GM12878 (cell line): ENCODE measurements at regions not wholly inside any gene's neighbourhood (a gene's known extent, or its start where the extent isn't known, plus 50 kb on each side); places are given as distances from the start of the nearest gene placed in this dataset.

Source experiments
- ATAC-seq: fragments of 200-7000 bp; cut with Tn5 transposase; 3 replicates; pipeline ENCODE4 v1.9.1; 2020; ENCODE audit warnings: mild to moderate bottlenecking, moderate library complexity
- BruUV-seq: library from RNA; stranded (reverse); fragments of 400-500 nt; replicated peaks from 2 replicates; lab custom pipeline; 2021; lab: Mats Ljungman, UMichigan
- CTCF ChIA-PET: fragments of 300-600 bp; sonication (Branson Sonifier 250); formaldehyde crosslinking; extraction: SDS; loops from one replicate; lab custom pipeline; 2021; ENCODE audit warnings: inconsistent platforms; lab: Yijun Ruan, JAX
- POLR2A ChIA-PET: fragments of 350-600 bp; formaldehyde crosslinking; extraction: SDS; loops from one replicate; lab custom pipeline; 2021; ENCODE audit warnings: inconsistent platforms; lab: Charles Lee
- RAD21 ChIA-PET: fragments of 300-600 bp; sonication (Branson Sonifier 250); formaldehyde crosslinking; loops from one replicate; lab custom pipeline; 2023; ENCODE audit warnings: antibody characterized with exemption; ENCODE audit not compliant: unreplicated experiment; lab: Charles Lee
- SMC1A ChIA-PET: fragments of 300-600 bp; sonication (Branson Sonifier 250); formaldehyde crosslinking; loops from one replicate; lab custom pipeline; 2023; ENCODE audit not compliant: unreplicated experiment, uncharacterized antibody; lab: Charles Lee
- DNase-seq: peaks from one replicate; pipeline ENCODE4 v3.0.0-alpha.2; 2011; ENCODE audit warnings: low read depth, low spot score
- FAIRE-seq: peaks from 3 replicates; lab custom pipeline; 2011; peaks lifted over from hg19 to GRCh38; lab: Jason Lieb, UNC
- H2AFZ ChIP-seq: 2 replicates; pipeline ENCODE4 v1.6.0; 2011; ENCODE audit warnings: low read depth, low read length, control low read depth; ENCODE audit not compliant: control insufficient read depth
- H3K27ac ChIP-seq: 2 replicates; pipeline ENCODE4 v1.5.1; 2011; ENCODE audit warnings: control low read depth; ENCODE audit not compliant: control insufficient read depth, insufficient read depth
- H3K27me3 ChIP-seq, 2 experiments: replicated peaks in 1 of 2; 2 replicates each; pipeline versions ENCODE4 v1.6.0 to v1.6.1; 2011; ENCODE audit warnings: low read length in 1 of 2; ENCODE audit not compliant: control insufficient read depth in 2 of 2, insufficient read depth in 2 of 2
- H3K36me3 ChIP-seq, 2 experiments: 2 replicates each; pipeline ENCODE4 v1.5.1; 2011; ENCODE audit warnings: low read length in 1 of 2; ENCODE audit not compliant: control insufficient read depth in 2 of 2, insufficient read depth in 2 of 2
- H3K4me1 ChIP-seq: 2 replicates; pipeline ENCODE4 v1.6.1; 2011; ENCODE audit warnings: mild to moderate bottlenecking, low read length, moderate library complexity, mixed read lengths; ENCODE audit not compliant: control insufficient read depth, insufficient read depth
- H3K4me2 ChIP-seq: 2 replicates; pipeline ENCODE4 v1.6.0; 2011; ENCODE audit warnings: control low read depth; ENCODE audit not compliant: control insufficient read depth, insufficient read depth
- H3K4me3 ChIP-seq: fragments of 200-600 bp; sonication (generic); 2 replicates; pipeline ENCODE4 v1.5.1; 2016
- H3K79me2 ChIP-seq: 2 replicates; pipeline ENCODE4 v1.6.0; 2011; ENCODE audit warnings: low read length; ENCODE audit not compliant: control insufficient read depth, insufficient read depth
- H3K9ac ChIP-seq: 2 replicates; pipeline ENCODE4 v1.8.0; 2011; ENCODE audit warnings: low read length, control low read depth, mixed read lengths; ENCODE audit not compliant: control insufficient read depth, insufficient read depth
- H3K9me3 ChIP-seq: replicated peaks from 3 replicates; pipeline ENCODE4 v1.5.1; 2011; ENCODE audit warnings: mild to moderate bottlenecking, low read length; ENCODE audit not compliant: control insufficient read depth, insufficient read depth
- H4K20me1 ChIP-seq: 2 replicates; pipeline ENCODE4 v1.6.0; 2011; ENCODE audit not compliant: control insufficient read depth, insufficient read depth
- E4F1 ChIP-seq: fragments of 450-650 bp; IDR thresholded peaks from 2 replicates; pipeline ENCODE4 v1.6.1; 2018; ENCODE audit warnings: borderline replicate concordance, mild to moderate bottlenecking; ENCODE audit not compliant: partially characterized antibody
- ESRRA ChIP-seq: IDR thresholded peaks from 2 replicates; pipeline ENCODE4 v1.6.1; 2012; ENCODE audit warnings: mild to moderate bottlenecking, low read length, improper control_type of control experiment
- GATAD2B ChIP-seq: fragments of 450-650 bp; conservative IDR thresholded peaks from 2 replicates; pipeline ENCODE4 v1.6.1; 2017; ENCODE audit warnings: low read depth, mild to moderate bottlenecking, moderate library complexity
- JUNB ChIP-seq: IDR thresholded peaks from 2 replicates; pipeline ENCODE4 v1.6.1; 2016; ENCODE audit warnings: antibody characterized with exemption, mild to moderate bottlenecking
- NR2F1 ChIP-seq: fragments of 450-650 bp; conservative IDR thresholded peaks from 2 replicates; pipeline ENCODE4 v1.6.1; 2017; ENCODE audit warnings: mild to moderate bottlenecking
- PML ChIP-seq: IDR thresholded peaks from 2 replicates; pipeline ENCODE4 v1.6.1; 2012; ENCODE audit warnings: low read length, inconsistent platforms
- SMARCA5 ChIP-seq: fragments of 450-650 bp; IDR thresholded peaks from 2 replicates; pipeline ENCODE4 v1.6.1; 2017; ENCODE audit warnings: mild to moderate bottlenecking
- SP1 ChIP-seq: IDR thresholded peaks from one replicate; pipeline ENCODE4 v1.6.1; 2011; ENCODE audit warnings: low read depth, low read length
- SPI1 ChIP-seq: IDR thresholded peaks from 2 replicates; pipeline ENCODE4 v1.6.1; 2011; ENCODE audit warnings: low read depth, mild to moderate bottlenecking, low read length, moderate library complexity, borderline replicate concordance; ENCODE audit not compliant: insufficient read depth
- TAF1 ChIP-seq: IDR thresholded peaks from 2 replicates; pipeline ENCODE4 v1.6.1; 2011; ENCODE audit warnings: mild to moderate bottlenecking, low read depth, low read length, borderline replicate concordance
- ZBTB40 ChIP-seq: fragments of 450-650 bp; IDR thresholded peaks from 2 replicates; pipeline ENCODE4 v1.6.1; 2016; ENCODE audit warnings: mild to moderate bottlenecking, moderate library complexity, borderline replicate concordance
- ZNF217 ChIP-seq: fragments of 450-650 bp; IDR thresholded peaks from 2 replicates; pipeline ENCODE4 v1.6.1; 2017; ENCODE audit warnings: antibody characterized with exemption, mild to moderate bottlenecking
- ZNF384 ChIP-seq: IDR thresholded peaks from 2 replicates; pipeline ENCODE4 v1.6.1; 2012; ENCODE audit warnings: low read depth, mild to moderate bottlenecking, low read length, improper control_type of control experiment, borderline replicate concordance
- WGBS: methylation state at CpG from one replicate; pipeline ENCODE4 v1.1.6; 2016; ENCODE audit warnings: low lambda C conversion rate; ENCODE audit not compliant: insufficient replicate concordance, insufficient coverage; ENCODE audit errors: missing lambda C conversion rate; 5-methylcytosine and 5-hydroxymethylcytosine counted together
- in situ Hi-C: fragments of 300-500 bp; cut with MboI; formaldehyde crosslinking; loops from 9 replicates; pipeline ENCODE4 v1.14.3; 2018; ENCODE audit warnings: mixed read lengths
- intact Hi-C: fragments of 100-400 bp; cut with micrococcal nuclease; formaldehyde crosslinking; loops from one replicate; pipeline ENCODE4 v1.14.2; 2022; ENCODE audit not compliant: unreplicated experiment
- TF ChIP-seq, protein P1 (sequence below): IDR thresholded peaks from 2 replicates; pipeline ENCODE4 v1.6.1; 2012; ENCODE audit warnings: low read depth, low read length, improper control_type of control experiment
- TF ChIP-seq, protein P2 (sequence below): fragments of 450-650 bp; IDR thresholded peaks from 2 replicates; pipeline ENCODE4 v1.6.1; 2017; ENCODE audit warnings: mild to moderate bottlenecking, low read depth, inconsistent platforms; ENCODE audit not compliant: poor library complexity, severe bottlenecking

- Histone ChIP-seq H3K36me3 (peaks cover 3 to 8% of the 10 kb centered on the region in 2 experiments; a peak in 3 of 4 replicates), H3K9me3 (no peaks in the 10 kb centered on the region), H4K20me1 (no peaks in the 10 kb centered on the region), H3K27ac (no peak overlapping the region), H3K27me3 (no peaks in the 10 kb centered on the region), H3K4me3 (no peak overlapping the region), H3K9ac (no peak overlapping the region), H3K4me2 (no peak overlapping the region), H3K79me2 (no peaks in the 10 kb centered on the region), H2AFZ (no peak overlapping the region), H3K4me1 (peaks cover 13% of the 10 kb centered on the region)
- DNase-seq: no peak
- BruUV-seq: no TSS peak
- in situ Hi-C loops (no loop called here), intact Hi-C loops (no loop called here)
- CTCF ChIA-PET: interaction anchor here (1.9 kb wide), 1 partner anchor 16 kb away, joined by 10 read pairs; no protein-coding TSS in a partner anchor
- WGBS: 83% methylated on average over 8 of the region's 8 CpGs
- RAD21 ChIA-PET: no interaction called here
- no peak for ATAC-seq
- POLR2A ChIA-PET: no interaction called here
- FAIRE-seq: no peak
- SMC1A ChIA-PET: no interaction called here
- TF ChIP-seq ESRRA: no peak
- no peak for TF ChIP-seq SP1
- no peak for TF ChIP-seq GATAD2B
- TF ChIP-seq, protein P1, sequence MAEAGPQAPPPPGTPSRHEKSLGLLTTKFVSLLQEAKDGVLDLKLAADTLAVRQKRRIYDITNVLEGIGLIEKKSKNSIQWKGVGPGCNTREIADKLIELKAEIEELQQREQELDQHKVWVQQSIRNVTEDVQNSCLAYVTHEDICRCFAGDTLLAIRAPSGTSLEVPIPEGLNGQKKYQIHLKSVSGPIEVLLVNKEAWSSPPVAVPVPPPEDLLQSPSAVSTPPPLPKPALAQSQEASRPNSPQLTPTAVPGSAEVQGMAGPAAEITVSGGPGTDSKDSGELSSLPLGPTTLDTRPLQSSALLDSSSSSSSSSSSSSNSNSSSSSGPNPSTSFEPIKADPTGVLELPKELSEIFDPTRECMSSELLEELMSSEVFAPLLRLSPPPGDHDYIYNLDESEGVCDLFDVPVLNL: no peak
- TF ChIP-seq SPI1: no peak
- TF ChIP-seq E4F1: no peak
- no peak for TF ChIP-seq TAF1
- TF ChIP-seq PML: no peak
- TF ChIP-seq JUNB: no peak
- no peak for TF ChIP-seq SMARCA5
- no peak for TF ChIP-seq NR2F1
- TF ChIP-seq, protein P2, sequence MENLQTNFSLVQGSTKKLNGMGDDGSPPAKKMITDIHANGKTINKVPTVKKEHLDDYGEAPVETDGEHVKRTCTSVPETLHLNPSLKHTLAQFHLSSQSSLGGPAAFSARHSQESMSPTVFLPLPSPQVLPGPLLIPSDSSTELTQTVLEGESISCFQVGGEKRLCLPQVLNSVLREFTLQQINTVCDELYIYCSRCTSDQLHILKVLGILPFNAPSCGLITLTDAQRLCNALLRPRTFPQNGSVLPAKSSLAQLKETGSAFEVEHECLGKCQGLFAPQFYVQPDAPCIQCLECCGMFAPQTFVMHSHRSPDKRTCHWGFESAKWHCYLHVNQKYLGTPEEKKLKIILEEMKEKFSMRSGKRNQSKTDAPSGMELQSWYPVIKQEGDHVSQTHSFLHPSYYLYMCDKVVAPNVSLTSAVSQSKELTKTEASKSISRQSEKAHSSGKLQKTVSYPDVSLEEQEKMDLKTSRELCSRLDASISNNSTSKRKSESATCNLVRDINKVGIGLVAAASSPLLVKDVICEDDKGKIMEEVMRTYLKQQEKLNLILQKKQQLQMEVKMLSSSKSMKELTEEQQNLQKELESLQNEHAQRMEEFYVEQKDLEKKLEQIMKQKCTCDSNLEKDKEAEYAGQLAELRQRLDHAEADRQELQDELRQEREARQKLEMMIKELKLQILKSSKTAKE: no peak
- TF ChIP-seq ZNF384: no peak
- TF ChIP-seq ZNF217: no peak
- no peak for TF ChIP-seq ZBTB40
These were observed 50.8 kb upstream of the DSN1 start for GRCh38 chr20:36824142-36824940.
